A549 (cell line): ENCODE measurements at regions not wholly inside any gene's neighbourhood (a gene's known extent, or its start where the extent isn't known, plus 50 kb on each side); places are given as distances from the start of the nearest gene placed in this dataset.

Source experiments
- ATAC-seq, 2 experiments: fragments of 200-7000 bp in 1 of 2; fragments of >200 bp in 1 of 2; cut with Nextera tagmentation in 1 of 2; cut with Tn5 transposase in 1 of 2; 3 replicates each; pipeline versions ENCODE4 v1.8.0 to v1.9.1; 2018 to 2020; ENCODE audit warnings: mild to moderate bottlenecking in 1 of 2, moderate library complexity in 1 of 2
- CTCF ChIA-PET: fragments of 300-600 bp; sonication (Branson Sonifier 250); formaldehyde crosslinking; extraction: SDS; loops from one replicate; lab custom pipeline; 2021; ENCODE audit warnings: antibody characterized with exemption, inconsistent platforms; lab: Yijun Ruan, JAX
- POLR2A ChIA-PET: fragments of 350-600 bp; formaldehyde crosslinking; extraction: SDS; loops from one replicate; lab custom pipeline; 2021; ENCODE audit warnings: antibody characterized with exemption, inconsistent platforms; lab: Yijun Ruan, JAX
- DNase-seq, 2 experiments: peaks; one replicate each; pipeline versions ENCODE4 v3.0.0 to v3.0.0-alpha.2; 2011 to 2016; ENCODE audit warnings: low read depth in 1 of 2, low spot score in 1 of 2
- FAIRE-seq: peaks from 2 replicates; lab custom pipeline; 2011; peaks lifted over from hg19 to GRCh38; lab: Jason Lieb, UNC
- H3K27ac ChIP-seq, 2 experiments: fragments of >200 bp; sonication (Bioruptor Twin); formaldehyde crosslinking; 3 replicates each; pipeline ENCODE4 v1.5.1; 2016 to 2017
- H3K4me1 ChIP-seq: fragments of >200 bp; sonication (Bioruptor Twin); formaldehyde crosslinking; 3 replicates; pipeline ENCODE4 v1.6.1; 2016
- H3K4me2 ChIP-seq: fragments of >200 bp; sonication (Bioruptor Twin); formaldehyde crosslinking; 3 replicates; pipeline ENCODE4 v1.6.1; 2016
- H3K4me3 ChIP-seq: fragments of >200 bp; sonication (Bioruptor Twin); formaldehyde crosslinking; 3 replicates; pipeline ENCODE4 v1.5.1; 2016
- H3K9me3 ChIP-seq: fragments of >200 bp; sonication (Bioruptor Twin); formaldehyde crosslinking; 3 replicates; pipeline ENCODE4 v1.6.1; 2016
- CBX8 ChIP-seq: fragments of 200-600 bp; sonication (generic); IDR thresholded peaks from 2 replicates; pipeline ENCODE4 v1.6.1; 2016
- CEBPB ChIP-seq, 2 experiments: fragments of >200 bp in 1 of 2; sonication (Bioruptor Twin) in 1 of 2; formaldehyde crosslinking in 1 of 2; IDR thresholded peaks; 2 replicates each; pipeline ENCODE4 v1.6.1; 2012 to 2016
- CHD2 ChIP-seq: fragments of 150-350 bp; IDR thresholded peaks from 2 replicates; pipeline ENCODE4 v1.6.1; 2014; ENCODE audit warnings: low read length; ENCODE audit not compliant: partially characterized antibody
- E2F6 ChIP-seq: IDR thresholded peaks from 2 replicates; pipeline ENCODE4 v1.6.1; 2012; ENCODE audit warnings: low read depth, borderline replicate concordance
- EHMT2 ChIP-seq: fragments of 200-600 bp; sonication (generic); IDR thresholded peaks from 2 replicates; pipeline ENCODE4 v1.6.1; 2016; ENCODE audit warnings: antibody characterized with exemption, low read depth, mild to moderate bottlenecking, moderate library complexity
- EP300 ChIP-seq, 2 experiments: fragments of >200 bp; sonication (Bioruptor Twin); formaldehyde crosslinking; IDR thresholded peaks; 2 replicates in 1 of 2; 3 replicates in 1 of 2; pipeline ENCODE4 v1.6.1; 2016 to 2017
- HDAC2 ChIP-seq: fragments of 200-600 bp; sonication (generic); IDR thresholded peaks from 2 replicates; pipeline ENCODE4 v1.6.1; 2016
- HEYL ChIP-seq: fragments of 250-450 bp; sonication (Bioruptor Pico); IDR thresholded peaks from 2 replicates; pipeline ENCODE4 v1.8.0; 2021; ENCODE audit warnings: mild to moderate bottlenecking, moderate library complexity
- HOXA7 ChIP-seq: fragments of 250-450 bp; sonication (Bioruptor Pico); IDR thresholded peaks from 2 replicates; pipeline ENCODE4 v1.5.0; 2020; ENCODE audit warnings: mild to moderate bottlenecking, moderate library complexity
- JUNB ChIP-seq: fragments of >200 bp; sonication (Bioruptor Twin); formaldehyde crosslinking; IDR thresholded peaks from 2 replicates; pipeline ENCODE4 v1.6.1; 2016
- MAZ ChIP-seq: fragments of 150-350 bp; IDR thresholded peaks from 2 replicates; pipeline ENCODE4 v1.6.1; 2014; ENCODE audit warnings: antibody characterized with exemption, low read depth, low read length, borderline replicate concordance
- MYC ChIP-seq: IDR thresholded peaks from 2 replicates; pipeline ENCODE4 v1.6.1; 2012; ENCODE audit warnings: mild to moderate bottlenecking, inconsistent platforms, low read length, improper control_type of control experiment, borderline replicate concordance
- NPAS2 ChIP-seq: fragments of 250-450 bp; sonication (Bioruptor Pico); IDR thresholded peaks from 2 replicates; pipeline ENCODE4 v1.8.0; 2022; ENCODE audit warnings: mild to moderate bottlenecking, moderate library complexity, borderline replicate concordance
- PHF8 ChIP-seq: fragments of 200-600 bp; sonication (generic); IDR thresholded peaks from 2 replicates; pipeline ENCODE4 v1.6.1; 2016; ENCODE audit warnings: low read depth, mild to moderate bottlenecking, antibody characterized with exemption, moderate library complexity, borderline replicate concordance
- POLR2A ChIP-seq: IDR thresholded peaks from 2 replicates; pipeline ENCODE4 v1.6.1; 2012; ENCODE audit warnings: mild to moderate bottlenecking, low read length
- RCOR1 ChIP-seq: fragments of 150-350 bp; IDR thresholded peaks from 2 replicates; pipeline ENCODE4 v1.6.1; 2014; ENCODE audit warnings: antibody characterized with exemption, low read length, low read depth
- RFX5 ChIP-seq: fragments of 450-650 bp; IDR thresholded peaks from 2 replicates; pipeline ENCODE4 v1.7.1; 2014; ENCODE audit warnings: antibody characterized with exemption, mild to moderate bottlenecking, moderate library complexity
- RNF2 ChIP-seq: fragments of 200-600 bp; sonication (generic); IDR thresholded peaks from 2 replicates; pipeline ENCODE4 v1.6.1; 2016; ENCODE audit warnings: low read depth, mild to moderate bottlenecking, antibody characterized with exemption, moderate library complexity, borderline replicate concordance
- SREBF2 ChIP-seq: fragments of 450-650 bp; IDR thresholded peaks from 2 replicates; pipeline ENCODE4 v1.6.1; 2014; ENCODE audit warnings: mild to moderate bottlenecking, moderate library complexity
- TFCP2L1 ChIP-seq: fragments of 250-450 bp; sonication (Bioruptor Pico); IDR thresholded peaks from 2 replicates; pipeline ENCODE4 v1.5.0; 2021; ENCODE audit warnings: mild to moderate bottlenecking
- USF2 ChIP-seq: fragments of 450-650 bp; IDR thresholded peaks from 2 replicates; pipeline ENCODE4 v1.6.1; 2014; ENCODE audit warnings: antibody characterized with exemption
- ZFP36 ChIP-seq: fragments of 450-650 bp; IDR thresholded peaks from 2 replicates; pipeline ENCODE4 v1.6.1; 2014; ENCODE audit warnings: borderline replicate concordance; ENCODE audit not compliant: partially characterized antibody
- ZNF302 ChIP-seq: fragments of 250-450 bp; sonication (Bioruptor Pico); IDR thresholded peaks from 2 replicates; pipeline ENCODE4 v1.9.0; 2021; ENCODE audit warnings: inconsistent platforms, mild to moderate bottlenecking, moderate library complexity
- ZSCAN20 ChIP-seq: fragments of 250-450 bp; sonication (Bioruptor Pico); IDR thresholded peaks from 2 replicates; pipeline ENCODE4 v1.8.0; 2022; ENCODE audit warnings: mild to moderate bottlenecking, moderate library complexity
- WGBS: methylation state at CpG from one replicate; pipeline ENCODE4 v1.1.6; 2017; ENCODE audit errors: missing lambda C conversion rate; 5-methylcytosine and 5-hydroxymethylcytosine counted together
- TF ChIP-seq, protein P1 (sequence below): fragments of 250-450 bp; sonication (Bioruptor Pico); IDR thresholded peaks from 2 replicates; pipeline ENCODE4 v1.5.0; 2020; ENCODE audit warnings: low read depth, mild to moderate bottlenecking, moderate library complexity
- TF ChIP-seq, protein P2 (sequence below): fragments of 250-450 bp; sonication (Bioruptor Pico); IDR thresholded peaks from 2 replicates; pipeline ENCODE4 v1.5.0; 2021; ENCODE audit warnings: mild to moderate bottlenecking, moderate library complexity, borderline replicate concordance

- CTCF ChIA-PET = no interaction called here
Measured at GRCh38 chr6:138645976-138646640, 127.5 kb upstream of the CCDC28A start.

GRCh38 chr6:138647006-138647405 is 126.6 kb upstream of the CCDC28A start:
- DNase-seq = no peak
- no peak for ATAC-seq
- Histone ChIP-seq H3K4me1 (no peaks in the 10 kb centered on the region), H3K27ac (no peak overlapping the region), H3K9me3 (no peaks in the 10 kb centered on the region), H3K4me2 (no peak overlapping the region), H3K4me3 (no peak overlapping the region)
- 63% methylated on average over 6 of the region's 6 CpGs for WGBS
- ChIA-PET CTCF (no interaction called here), POLR2A (no interaction called here)
- no peak for TF ChIP-seq ZSCAN20
- no peak for TF ChIP-seq MAZ
- TF ChIP-seq RFX5 = no peak
- TF ChIP-seq CBX8 = no peak
- TF ChIP-seq ZFP36 = no peak
- no peak for TF ChIP-seq CEBPB (IDR thresholded peaks at IDR 0.05)
- FAIRE-seq = no peak

More at GRCh38 chr6:138645976-138646640, 127.5 kb upstream of the CCDC28A start:
- FAIRE-seq = no peak
- 80% methylated on average over 3 of the region's 3 CpGs for WGBS
- H3K4me2 ChIP-seq = no peak overlapping the region
- no peaks in the 10 kb centered on the region for H3K9me3 ChIP-seq
- no peak for ATAC-seq
- POLR2A ChIA-PET = no interaction called here
- no peaks in the 10 kb centered on the region for H3K4me1 ChIP-seq
- no peak overlapping the region for H3K27ac ChIP-seq
- no peak overlapping the region for H3K4me3 ChIP-seq
- no peak for DNase-seq
- TF ChIP-seq MYC (no peak), CHD2 (no peak), RNF2 (no peak), NPAS2 (CRISPR knock-in tag) (no peak), EHMT2 (no peak), POLR2A (no peak), E2F6 (no peak), CEBPB (IDR thresholded peaks at IDR 0.05) (no peak), JUNB (no peak), HDAC2 (no peak), EP300 (IDR thresholded peaks at IDR 0.05) (no peak)
- TF ChIP-seq, protein P1, sequence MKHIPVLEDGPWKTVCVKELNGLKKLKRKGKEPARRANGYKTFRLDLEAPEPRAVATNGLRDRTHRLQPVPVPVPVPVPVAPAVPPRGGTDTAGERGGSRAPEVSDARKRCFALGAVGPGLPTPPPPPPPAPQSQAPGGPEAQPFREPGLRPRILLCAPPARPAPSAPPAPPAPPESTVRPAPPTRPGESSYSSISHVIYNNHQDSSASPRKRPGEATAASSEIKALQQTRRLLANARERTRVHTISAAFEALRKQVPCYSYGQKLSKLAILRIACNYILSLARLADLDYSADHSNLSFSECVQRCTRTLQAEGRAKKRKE = no peak

- CTCF ChIA-PET = interaction anchor here (0.6 to 0.9 kb wide), 4 partner anchors 13 to 708 kb away, joined by 3 to 4 read pairs (median 3); no protein-coding TSS in a partner anchor
- FAIRE-seq (no peak), DNase-seq (no peak), ATAC-seq (no peak)
- TF ChIP-seq RCOR1 = no peak
- no peak for TF ChIP-seq TFCP2L1 (CRISPR knock-in tag)
- Histone ChIP-seq H3K27ac (no peak overlapping the region), H3K4me3 (no peak overlapping the region), H3K9me3 (no peaks in the 10 kb centered on the region), H3K4me2 (no peak overlapping the region), H3K4me1 (no peaks in the 10 kb centered on the region)
- POLR2A ChIA-PET = no interaction called here
- WGBS = 89% methylated on average over 4 of the region's 4 CpGs
Measured at GRCh38 chr6:138648127-138648526, 125.4 kb upstream of the CCDC28A start.

GRCh38 chr6:138651491-138651890 is 122.1 kb upstream of the CCDC28A start:
- peaks cover 12% of the 10 kb centered on the region; the same call in 2 of the 3 replicates for H3K4me1 ChIP-seq
- DNase-seq (no peak), FAIRE-seq (no peak), ATAC-seq (no peak)
- H3K27ac ChIP-seq = no peak overlapping the region
- no peak overlapping the region for H3K4me3 ChIP-seq
- POLR2A ChIA-PET = no interaction called here
- 88% methylated on average over 4 of the region's 4 CpGs for WGBS
- no peaks in the 10 kb centered on the region for H3K9me3 ChIP-seq
- CTCF ChIA-PET = interaction anchor here (0.9 kb wide), 1 partner anchor 30 kb away, joined by 3 read pairs; no protein-coding TSS in a partner anchor
- H3K4me2 ChIP-seq = no peak overlapping the region
- TF ChIP-seq USF2 (no peak), HEYL (CRISPR knock-in tag) (no peak), ZNF302 (CRISPR knock-in tag) (no peak), SREBF2 (no peak), HOXA7 (CRISPR knock-in tag) (no peak), CEBPB (IDR thresholded peaks at IDR 0.05) (no peak), PHF8 (no peak), TFCP2L1 (CRISPR knock-in tag) (no peak)
- TF ChIP-seq, protein P2, sequence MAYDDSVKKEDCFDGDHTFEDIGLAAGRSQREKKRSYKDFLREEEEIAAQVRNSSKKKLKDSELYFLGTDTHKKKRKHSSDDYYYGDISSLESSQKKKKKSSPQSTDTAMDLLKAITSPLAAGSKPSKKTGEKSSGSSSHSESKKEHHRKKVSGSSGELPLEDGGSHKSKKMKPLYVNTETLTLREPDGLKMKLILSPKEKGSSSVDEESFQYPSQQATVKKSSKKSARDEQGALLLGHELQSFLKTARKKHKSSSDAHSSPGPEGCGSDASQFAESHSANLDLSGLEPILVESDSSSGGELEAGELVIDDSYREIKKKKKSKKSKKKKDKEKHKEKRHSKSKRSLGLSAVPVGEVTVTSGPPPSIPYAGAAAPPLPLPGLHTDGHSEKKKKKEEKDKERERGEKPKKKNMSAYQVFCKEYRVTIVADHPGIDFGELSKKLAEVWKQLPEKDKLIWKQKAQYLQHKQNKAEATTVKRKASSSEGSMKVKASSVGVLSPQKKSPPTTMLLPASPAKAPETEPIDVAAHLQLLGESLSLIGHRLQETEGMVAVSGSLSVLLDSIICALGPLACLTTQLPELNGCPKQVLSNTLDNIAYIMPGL (CRISPR knock-in tag) = no peak
